DLD1 (cell line): ENCODE measurements at regions not wholly inside any gene's neighbourhood (a gene's known extent, or its start where the extent isn't known, plus 50 kb on each side); places are given as distances from the start of the nearest gene placed in this dataset.

Source experiments
- in situ Hi-C: cut with HindIII; loops from 2 replicates; pipeline ENCODE4 v1.10.0; 2017; ENCODE audit warnings: low sequenced_read_pairs

DNA sequence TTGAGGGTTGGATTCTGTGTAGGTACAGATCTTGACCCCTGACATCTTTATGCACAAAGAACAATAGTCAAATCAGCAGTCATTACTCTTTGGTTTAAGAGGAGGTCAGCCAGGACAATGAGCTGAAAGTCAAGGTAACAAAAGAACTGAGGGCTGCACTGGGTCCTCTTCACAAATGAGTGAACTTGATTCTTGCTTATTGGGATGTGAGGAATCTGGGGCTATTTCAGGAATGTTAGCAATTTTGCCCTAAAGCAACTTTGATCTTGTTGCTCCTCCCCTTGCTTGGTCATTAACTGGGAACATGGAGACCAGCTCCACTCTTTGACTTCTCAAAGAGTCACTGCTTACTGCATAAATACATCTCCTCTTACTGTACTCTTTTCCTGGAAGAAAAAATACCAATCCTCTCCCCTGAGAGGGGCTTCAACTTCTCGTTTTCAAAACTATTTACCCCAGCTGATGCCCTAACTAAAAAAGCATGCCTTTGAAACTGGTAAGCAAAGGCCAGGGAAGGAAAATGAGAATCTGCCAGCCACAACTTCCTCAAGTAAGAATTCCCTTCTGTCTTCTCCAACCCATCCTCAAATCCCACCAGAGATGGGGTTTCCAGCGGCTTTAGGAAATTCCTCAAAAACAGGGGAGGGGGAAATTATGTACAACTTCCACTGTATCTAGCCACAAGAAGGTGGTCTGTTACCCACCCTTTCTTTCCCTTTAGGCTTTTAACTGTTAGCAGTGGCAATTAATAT is 368.3 kb downstream of the ENC1 start:
- in situ Hi-C loops, result no loop called here

DNA sequence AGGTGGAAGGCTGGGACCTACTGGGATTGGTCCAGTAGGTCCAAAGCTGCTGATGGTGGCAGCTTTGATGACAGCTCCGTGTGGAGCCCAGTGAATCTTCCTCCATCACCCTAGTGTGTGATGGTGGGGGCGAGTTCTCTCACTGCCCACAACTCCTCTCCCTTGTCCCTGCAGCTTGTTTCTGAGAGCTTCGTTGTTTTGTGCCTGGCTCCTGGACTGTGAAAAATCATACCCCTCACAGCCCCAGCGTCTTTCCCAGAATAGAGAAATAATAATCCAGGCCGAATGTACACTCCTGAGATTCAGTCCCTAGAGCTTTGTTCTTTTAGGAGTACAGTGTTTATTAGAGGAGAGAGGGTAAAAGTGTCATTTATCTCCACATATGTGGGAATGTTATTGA is 372.2 kb downstream of the ENC1 start:
- in situ Hi-C loops, result no loop called here

DNA sequence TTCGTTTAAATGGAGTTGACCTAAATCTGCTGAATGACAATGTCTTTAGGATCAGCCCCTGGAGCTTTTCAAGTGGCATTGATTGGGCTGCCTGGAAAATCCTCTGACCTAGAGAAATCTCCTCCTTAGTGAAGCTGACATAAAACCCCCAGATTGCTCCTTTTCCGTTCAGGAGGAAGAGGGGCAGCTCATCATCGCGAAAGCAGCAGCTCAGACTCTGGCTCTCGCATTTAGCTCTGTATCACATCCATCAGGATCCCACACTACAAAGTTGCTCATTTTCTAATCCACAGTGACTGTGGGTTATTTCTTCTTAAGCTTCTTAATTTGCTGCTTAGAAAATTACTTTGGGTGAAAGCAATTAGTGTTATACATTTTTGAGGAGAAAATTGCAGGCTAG is 373.7 kb downstream of the ENC1 start:
- in situ Hi-C loops, result no loop called here

DNA sequence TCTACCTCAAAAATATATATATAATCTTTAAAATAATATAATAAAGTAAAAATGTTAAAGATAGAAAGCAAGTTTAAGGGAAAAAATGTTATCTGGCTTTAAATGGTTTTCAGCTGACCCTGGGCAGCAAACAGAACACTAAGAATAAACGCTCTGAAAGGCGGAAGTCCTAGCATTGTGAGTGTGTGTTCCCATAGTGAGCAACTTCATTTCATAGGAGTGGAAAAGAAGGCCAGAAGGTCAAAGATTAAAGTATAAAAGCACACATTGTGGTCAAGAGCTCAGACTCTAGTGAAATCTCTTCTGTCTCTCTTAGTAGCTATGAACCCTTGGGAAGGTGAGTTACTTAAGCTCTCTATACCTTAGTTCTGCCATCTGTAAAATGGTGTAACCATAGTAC is 374.4 kb downstream of the ENC1 start:
- in situ Hi-C loops, result no loop called here

DNA sequence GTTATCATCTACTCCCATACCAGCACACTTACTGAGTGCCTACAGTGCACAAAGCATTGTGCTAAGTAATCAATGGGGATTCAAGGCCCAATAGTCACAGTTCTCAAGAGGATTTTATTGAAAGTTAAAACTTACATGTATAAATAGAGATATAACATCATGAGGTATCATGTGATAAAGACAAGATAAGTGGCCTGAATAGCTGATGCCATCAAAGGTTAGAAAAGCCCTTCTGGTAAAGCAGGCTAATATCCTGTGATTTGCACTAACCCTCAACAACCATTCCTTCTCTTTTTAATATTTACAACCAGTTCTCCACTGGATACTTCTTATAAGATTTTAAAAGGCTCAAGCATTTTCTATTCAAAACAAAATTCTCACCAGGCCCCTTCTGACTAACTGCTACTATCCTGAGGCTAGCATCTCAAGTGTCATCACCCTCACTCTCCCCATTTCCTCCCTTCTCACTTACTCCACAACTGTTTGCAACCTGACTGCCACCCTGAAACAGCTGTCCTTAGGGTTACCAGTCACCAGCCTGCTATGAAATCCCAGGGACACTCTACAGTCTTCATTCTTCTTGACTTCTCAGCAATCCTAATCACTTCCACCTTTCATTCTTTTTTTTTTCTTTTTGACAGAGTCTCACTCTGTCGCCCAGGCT is 377.9 kb downstream of the ENC1 start:
- in situ Hi-C loops, result no loop called here

DNA sequence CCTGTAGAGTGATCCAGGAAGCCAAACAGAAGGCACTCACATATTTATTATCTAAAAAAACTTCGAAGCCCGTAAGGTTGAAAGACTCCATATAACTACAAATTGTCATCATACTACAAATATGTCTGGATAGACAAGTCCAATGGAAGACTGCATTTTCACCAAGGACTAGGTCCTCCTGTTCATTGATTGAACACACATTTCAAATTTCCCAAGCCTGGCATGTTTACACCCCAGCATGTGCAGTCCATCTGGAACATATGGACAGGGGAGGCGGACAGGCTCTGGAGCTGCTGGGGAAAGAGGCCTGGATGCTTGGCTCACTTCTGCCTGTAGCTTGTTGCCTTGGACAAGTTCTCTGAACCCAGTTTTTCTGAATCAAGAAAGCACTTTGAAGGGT is 378.7 kb downstream of the ENC1 start:
- in situ Hi-C loops, result no loop called here

DNA sequence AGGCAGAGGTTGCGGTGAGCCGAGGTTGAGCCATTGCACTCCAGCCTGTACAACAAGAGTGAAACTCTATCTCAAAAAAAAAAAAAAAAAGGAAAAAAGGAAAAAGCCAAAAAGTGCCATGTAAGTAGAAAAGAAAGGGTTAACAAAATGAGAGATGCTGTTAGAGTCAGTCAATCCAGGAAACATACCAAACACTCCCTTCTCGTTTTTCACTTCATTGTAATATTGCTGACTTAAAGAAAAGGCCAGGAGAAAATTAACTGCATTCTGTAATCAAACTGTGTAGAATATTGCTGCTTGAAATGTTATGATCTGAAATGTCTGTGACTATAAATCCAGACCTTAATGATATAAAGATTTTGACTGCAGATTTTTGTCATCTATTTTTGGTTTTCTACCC is 379.1 kb downstream of the ENC1 start:
- in situ Hi-C loops, result no loop called here

DNA sequence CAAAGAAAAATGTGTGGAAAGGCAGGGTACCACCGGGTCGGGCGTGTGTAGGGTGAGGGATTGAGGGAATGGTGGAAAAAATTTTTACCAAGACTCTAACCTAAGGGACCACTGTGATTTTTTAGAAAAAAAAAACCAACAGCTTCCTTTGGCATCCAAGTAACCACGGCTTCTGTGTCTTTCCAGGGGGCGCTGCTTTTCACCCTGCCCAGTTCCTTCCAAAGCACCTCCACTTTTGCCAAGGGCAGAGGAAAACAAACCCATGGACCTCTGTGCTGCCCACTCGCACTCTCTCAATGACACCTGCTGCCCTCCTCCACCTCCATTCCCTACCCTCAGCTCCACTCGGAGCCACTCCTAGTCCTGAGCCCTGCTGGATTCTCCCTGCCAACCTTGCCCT is 381.0 kb downstream of the ENC1 start:
- in situ Hi-C loops, result no loop called here

DNA sequence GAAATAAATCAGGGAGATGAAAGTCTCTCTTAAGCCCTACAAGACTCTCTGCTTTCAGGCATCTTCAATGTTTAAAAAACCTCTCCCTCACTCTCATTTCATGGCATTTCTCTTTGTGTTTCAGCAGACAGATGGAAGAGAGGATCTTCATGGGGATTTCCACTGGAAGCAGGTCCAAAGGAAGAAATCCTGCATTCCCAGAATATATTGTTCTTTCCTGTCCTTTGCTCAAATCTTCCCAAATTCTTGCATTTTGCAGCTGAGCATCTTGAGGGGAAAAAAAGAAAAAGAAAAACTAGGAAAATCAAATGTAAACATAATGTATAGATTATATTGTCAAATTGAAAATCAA is 382.2 kb downstream of the ENC1 start:
- in situ Hi-C loops, result no loop called here

DNA sequence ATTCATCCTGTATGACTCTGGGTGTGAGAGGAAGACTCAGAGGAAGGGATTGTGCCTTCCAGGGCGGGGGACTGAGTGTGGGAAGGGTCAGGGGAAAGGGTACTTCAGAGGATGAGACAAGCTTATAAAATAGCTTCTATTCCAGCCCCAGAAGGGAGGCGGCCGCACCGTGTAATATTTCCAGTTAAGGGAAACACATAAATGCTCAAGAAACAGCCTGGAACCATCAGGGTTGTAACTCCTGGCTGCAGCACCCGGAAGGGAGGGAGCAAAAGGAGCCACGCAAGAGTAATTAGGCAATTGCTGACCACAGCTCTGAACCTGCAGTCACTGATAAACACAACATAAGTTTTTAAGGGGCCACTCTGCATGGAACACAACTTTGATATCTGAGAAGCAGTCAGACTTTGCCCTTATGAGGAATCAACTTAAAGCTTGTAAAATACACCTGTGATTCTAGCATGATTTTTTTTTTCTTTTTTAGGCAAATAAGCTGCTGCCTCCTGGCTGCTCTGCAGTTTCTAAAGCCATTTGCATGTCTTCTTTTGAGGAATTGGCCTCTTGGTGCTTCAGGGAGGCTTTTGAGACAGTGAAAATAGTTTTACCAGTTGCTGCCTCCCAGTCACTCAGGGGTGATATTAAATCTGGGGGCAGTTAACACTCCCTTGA is 382.7 kb downstream of the ENC1 start:
- in situ Hi-C loops, result no loop called here

DNA sequence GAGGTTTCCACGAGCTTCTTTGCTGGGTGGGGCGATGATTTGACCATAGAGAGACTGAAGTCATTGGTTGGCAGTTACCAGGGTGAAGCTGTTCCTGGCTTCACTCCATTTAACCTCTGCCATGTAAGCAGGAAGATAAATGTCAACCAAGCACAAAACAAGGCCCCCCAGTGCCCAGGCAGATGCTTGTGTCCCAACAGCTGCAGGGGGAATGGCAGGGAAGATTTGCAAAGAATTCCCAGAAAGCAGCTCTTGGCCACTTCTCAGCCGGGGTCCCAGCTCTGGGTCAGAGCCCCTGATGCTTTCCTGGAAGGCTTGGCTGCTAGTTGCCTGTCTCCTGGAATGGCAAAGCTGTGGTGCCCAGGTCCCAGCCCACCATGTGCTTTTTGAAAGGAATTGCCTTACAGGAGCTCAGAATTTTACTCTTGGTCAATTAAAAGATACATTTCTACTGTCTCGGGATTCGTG is 383.4 kb downstream of the ENC1 start:
- in situ Hi-C loops, result no loop called here

DNA sequence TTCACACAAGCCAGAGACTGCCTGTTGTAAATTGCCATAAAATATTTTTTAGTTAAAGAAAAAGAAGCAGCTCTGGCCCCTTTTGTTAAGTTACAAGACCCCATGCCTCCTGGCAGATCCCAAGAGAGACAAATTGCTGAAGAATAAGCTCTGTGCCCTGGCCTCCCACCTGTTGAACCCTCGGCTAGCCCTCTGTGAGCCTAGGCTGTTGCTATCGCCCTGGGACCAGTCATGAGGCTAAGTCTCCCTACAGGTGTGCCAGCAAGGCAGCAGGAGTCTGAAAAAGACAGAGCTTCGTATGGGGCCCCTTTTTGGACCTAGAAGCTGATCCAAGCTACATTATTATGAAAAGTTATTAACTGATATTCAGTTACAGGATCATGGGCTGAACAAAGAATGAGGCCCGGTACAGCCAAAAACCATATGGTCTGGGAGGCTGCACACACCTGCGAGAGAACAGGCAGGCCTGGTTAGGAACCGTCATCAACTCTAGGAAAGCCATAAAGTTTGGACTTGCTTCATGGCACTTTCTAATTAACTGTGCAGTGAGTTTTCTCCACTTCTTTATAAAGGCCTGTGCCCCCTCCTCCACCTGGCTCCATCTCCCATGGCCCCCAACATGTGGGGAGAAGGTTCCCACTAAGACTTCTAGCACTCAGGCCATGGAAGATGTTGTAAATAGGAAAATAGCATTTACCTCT is 384.7 kb downstream of the ENC1 start:
- in situ Hi-C loops, result no loop called here

DNA sequence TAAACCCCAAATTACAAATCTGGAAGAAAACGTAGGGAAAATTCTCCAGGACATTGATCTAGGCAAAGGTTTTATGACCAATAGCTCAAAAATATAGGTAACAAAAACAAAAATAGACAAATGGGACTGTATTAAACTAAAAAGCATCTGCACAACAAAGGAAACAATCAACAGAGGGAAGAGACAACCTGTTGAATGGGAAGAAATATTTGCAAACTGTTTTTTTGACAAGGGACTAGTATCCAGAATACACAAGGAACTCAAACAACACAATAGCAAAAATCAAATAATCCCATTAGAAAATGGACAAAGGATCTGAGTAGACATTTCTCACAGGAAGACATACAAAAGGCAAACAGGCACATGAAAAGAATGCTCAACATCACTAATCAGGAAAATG is 386.3 kb downstream of the ENC1 start:
- in situ Hi-C loops, result no loop called here

DNA sequence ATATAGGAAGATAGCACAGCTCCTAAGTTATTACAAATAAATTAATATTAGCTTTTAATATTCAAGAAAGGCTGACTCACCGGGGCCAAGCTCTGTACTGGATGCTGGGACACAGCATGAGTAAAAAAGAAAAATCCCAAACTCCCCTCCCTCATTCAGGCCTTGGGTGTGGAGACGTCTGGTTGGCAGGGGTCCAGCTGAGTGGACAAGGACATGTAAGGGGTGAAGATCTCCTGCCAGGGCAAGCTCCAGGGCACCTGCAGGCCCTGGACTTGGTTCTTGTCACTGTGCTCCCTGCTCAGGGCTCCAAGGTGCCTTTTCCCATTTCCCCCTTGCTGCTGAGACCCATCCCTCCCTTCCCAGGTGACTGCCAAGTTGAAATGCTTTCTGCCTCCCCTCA is 388.5 kb downstream of the ENC1 start:
- in situ Hi-C loops, result no loop called here

DNA sequence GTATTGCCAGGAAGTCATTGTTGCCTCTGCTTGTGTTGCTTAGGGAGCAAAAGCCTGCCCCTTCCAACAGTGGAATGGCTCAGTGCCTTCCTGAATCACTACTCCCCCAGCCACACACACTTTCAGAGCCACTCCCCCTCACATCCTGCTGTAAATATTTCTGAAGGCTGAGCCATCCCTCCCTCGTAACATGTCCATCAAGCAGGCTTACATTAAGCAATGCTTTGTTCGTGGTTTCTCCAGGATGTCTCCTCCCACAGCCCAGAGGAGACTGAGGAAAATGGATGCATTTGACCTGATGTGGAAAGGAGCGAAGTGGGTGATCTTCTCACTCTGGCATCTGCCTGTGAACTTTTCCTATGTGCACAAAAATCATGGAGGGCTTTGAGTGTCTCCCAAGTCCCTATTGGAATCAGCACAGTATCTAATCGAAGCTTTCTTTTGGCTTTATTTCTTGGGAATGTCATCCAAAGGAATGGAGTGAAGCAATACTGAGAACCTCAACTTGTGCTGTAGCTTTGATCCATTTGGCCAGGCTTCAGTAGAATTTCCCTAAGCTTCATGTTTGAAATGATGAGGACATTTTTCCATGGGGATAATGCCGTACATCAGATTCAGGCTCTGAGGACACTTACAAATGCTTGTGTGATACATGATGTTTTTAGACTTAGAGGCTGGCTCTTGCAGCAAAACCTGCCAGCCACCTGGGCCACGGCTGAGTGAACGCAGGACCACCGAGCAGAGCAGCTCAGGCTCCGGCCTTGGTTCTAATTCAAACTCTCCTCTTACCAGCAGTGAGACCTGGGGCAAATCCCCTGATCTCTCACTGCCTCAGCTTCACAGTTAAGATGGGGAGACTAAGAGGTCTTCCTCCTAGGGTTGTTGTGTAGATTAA is 389.1 kb downstream of the ENC1 start:
- in situ Hi-C loops, result no loop called here

DNA sequence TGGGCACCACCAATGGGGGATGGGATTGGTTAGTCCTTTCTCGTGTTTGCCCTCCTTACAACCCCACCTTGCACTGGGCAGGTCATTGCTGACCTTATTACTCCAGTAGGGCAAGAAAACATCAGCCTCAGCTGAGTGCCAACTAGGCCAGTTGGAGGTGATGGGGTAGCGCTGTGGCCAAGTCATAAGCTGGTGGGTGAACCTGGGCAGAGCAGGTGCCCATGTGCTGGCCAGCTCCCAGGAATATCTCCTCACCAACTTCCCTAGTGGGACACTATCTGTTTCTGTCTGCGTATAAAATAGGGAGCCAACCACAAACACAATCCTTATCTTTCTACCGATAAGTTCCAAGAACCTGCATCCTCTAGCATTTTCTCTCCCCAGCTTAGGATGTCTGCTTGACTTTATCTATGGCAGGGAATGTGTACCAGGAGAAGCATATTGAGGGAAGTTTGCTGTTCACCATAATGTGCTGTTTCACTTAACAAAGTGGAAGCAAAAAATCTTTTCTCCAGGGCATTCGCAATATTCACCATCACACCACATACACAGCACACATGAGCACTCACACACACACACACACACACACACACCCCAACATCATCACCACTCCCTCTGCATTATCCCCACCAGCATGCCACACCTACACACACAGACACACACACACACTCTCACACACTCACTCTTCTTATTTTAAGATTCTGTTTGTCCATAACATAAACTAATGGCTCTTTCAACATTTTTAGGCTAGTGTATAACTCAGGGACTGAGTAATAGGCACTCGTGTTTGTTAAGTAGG is 390.0 kb downstream of the ENC1 start:
- in situ Hi-C loops, result no loop called here

DNA sequence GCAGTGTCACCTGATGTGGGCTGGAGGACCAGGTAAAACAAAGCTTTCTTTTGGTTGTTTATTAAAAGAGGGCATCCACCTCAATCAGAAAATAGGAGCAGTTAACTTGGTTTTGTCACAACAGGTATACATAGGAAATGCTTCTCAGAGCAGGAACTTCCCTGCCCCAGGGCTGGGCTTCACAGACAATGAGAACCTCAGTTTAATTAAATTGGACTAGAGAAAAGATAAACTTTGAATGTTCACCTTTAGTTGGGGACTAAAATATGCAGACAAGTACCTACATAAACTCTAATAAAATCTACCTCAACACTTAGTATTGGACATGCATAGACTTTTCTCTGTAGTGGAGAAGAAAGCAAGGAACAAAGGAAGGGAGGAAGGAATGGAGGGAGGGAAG is 392.0 kb downstream of the ENC1 start:
- in situ Hi-C loops, result no loop called here

DNA sequence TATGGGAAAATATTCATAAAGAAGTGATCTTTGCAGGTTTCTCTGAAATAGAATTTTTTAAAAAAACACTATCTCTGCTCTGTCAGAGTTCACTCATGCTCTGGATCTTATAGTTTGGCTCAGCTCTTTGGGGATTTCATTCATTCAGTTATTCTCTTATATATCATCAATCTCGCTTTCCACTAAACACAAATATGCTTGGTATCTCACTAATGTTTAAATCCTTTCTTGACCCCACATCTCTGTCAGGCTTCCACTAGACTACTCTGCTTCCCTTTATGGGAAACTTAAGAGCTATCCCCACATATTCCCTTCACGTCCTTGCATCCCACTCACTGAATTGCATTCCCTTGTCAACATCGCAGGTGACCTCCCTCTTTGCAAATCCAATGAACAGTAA is 396.1 kb downstream of the ENC1 start:
- in situ Hi-C loops, result no loop called here

DNA sequence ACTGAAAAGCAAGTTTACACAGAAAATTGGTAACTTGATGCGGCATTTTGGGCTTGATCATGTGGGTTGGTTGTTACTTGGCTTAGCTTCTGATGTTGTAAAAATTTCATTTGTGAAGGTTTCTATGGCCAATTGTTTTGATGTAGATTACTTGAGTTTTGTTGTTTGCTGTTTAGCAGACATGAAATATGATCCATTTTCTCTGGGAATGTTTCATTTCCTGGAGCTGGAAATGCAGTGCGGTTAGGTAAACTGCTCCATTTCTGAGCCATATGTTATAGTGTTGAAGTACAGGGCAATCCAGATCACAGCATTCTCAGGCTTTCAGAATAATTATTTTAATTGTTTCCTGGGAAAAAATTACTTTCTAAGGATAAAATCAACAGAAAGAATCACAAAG is 396.9 kb downstream of the ENC1 start:
- in situ Hi-C loops, result no loop called here

DNA sequence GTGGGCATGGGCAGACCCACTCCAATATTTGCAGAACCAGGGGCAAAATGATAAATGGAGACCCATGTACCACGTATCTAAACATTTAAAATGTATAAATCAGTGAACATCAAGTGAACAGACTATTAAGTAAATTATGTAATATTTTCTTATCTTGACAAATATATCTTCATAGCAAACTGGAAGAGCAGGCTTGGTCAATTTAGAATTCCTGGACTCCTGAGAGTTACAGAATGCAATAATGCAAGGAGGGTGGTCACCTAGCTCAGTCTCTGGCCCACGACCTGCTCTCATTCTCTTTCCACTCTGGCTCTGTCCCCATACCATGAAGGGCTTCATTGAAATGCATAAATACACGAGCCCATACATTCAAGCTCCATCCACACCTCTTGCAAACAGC is 398.0 kb downstream of the ENC1 start:
- in situ Hi-C loops, result no loop called here
